Spleen (tissue), 7 donors: ENCODE measurements at regions not wholly inside any gene's neighbourhood (a gene's known extent, or its start where the extent isn't known, plus 50 kb on each side); places are given as distances from the start of the nearest gene placed in this dataset.

Experiments
- POLR2AphosphoS5 ChIP-seq, 3 donors: sonication (generic); formaldehyde crosslinking; IDR thresholded peaks; one replicate each; pipeline ENCODE4 v1.5.1; 2017; ENCODE audit warnings: antibody characterized with exemption in 3 of 3
- TF ChIP-seq, protein P1 (sequence below), 11 experiments: fragments of 200-600 bp in 7 of 11; fragments of 450-650 bp in 4 of 11; sonication (generic) in 4 of 11; IDR thresholded peaks in 8 of 11; conservative IDR thresholded peaks in 3 of 11; 1 replicate in 7 of 11; 2 replicates in 4 of 11; pipeline versions ENCODE4 v1.4.0 to v1.8.0; 2016 to 2021; ENCODE audit warnings: antibody characterized with exemption in 11 of 11, inconsistent platforms in 4 of 11, mild to moderate bottlenecking in 1 of 11
- donor health status: DM: no; HTN: no; CAD: no; lungs with moderate emphysema.
- donor health status: DM: no; HTN: no; CAD: no.
- donor health status: DM: no; HTN: no; CAD: no.

GRCh38 chr5:44565902-44566301, 176.7 kb upstream of the FGF10 start:
- TF ChIP-seq, protein P1, sequence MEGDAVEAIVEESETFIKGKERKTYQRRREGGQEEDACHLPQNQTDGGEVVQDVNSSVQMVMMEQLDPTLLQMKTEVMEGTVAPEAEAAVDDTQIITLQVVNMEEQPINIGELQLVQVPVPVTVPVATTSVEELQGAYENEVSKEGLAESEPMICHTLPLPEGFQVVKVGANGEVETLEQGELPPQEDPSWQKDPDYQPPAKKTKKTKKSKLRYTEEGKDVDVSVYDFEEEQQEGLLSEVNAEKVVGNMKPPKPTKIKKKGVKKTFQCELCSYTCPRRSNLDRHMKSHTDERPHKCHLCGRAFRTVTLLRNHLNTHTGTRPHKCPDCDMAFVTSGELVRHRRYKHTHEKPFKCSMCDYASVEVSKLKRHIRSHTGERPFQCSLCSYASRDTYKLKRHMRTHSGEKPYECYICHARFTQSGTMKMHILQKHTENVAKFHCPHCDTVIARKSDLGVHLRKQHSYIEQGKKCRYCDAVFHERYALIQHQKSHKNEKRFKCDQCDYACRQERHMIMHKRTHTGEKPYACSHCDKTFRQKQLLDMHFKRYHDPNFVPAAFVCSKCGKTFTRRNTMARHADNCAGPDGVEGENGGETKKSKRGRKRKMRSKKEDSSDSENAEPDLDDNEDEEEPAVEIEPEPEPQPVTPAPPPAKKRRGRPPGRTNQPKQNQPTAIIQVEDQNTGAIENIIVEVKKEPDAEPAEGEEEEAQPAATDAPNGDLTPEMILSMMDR (IDR thresholded peaks at IDR 0.05 in 8 of 11, conservative IDR thresholded peaks at IDR 0.05 in 3 of 11): no peak
- no peak for TF ChIP-seq POLR2AphosphoS5 (IDR thresholded peaks at IDR 0.05)
